ENCODE measurements at regions not wholly inside any gene's neighbourhood (a gene's known extent, or its start where the extent isn't known, plus 50 kb on each side); places are given as distances from the start of the nearest gene placed in this dataset.

DNA sequence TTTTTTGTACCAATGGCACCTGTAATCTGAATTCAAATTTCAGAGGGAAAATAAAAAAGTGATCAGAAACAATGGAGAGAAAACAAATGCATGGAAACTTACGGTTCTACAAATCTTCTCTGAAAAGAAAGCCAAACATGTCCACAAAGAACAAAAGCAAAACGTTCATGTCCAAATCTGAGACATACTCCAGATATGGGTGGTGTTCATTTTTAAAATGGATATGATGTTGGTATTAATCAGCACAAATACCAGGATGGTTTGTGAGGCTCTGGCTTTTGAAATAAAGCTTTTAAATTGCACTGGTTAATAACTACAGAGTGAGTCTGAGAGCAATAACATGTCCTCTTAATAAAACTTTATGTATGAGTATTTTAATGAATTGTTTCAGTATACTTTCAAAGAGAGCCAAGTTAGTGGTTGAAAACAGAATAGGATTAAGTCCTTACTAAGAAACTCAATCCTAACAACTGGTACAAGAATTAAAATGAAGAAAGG, 366.4 kb downstream of the INHBA start:
- TF ChIP-seq, protein P1, sequence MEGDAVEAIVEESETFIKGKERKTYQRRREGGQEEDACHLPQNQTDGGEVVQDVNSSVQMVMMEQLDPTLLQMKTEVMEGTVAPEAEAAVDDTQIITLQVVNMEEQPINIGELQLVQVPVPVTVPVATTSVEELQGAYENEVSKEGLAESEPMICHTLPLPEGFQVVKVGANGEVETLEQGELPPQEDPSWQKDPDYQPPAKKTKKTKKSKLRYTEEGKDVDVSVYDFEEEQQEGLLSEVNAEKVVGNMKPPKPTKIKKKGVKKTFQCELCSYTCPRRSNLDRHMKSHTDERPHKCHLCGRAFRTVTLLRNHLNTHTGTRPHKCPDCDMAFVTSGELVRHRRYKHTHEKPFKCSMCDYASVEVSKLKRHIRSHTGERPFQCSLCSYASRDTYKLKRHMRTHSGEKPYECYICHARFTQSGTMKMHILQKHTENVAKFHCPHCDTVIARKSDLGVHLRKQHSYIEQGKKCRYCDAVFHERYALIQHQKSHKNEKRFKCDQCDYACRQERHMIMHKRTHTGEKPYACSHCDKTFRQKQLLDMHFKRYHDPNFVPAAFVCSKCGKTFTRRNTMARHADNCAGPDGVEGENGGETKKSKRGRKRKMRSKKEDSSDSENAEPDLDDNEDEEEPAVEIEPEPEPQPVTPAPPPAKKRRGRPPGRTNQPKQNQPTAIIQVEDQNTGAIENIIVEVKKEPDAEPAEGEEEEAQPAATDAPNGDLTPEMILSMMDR (IDR thresholded peaks at IDR 0.05), result no peak
- TF ChIP-seq POLR2A (IDR thresholded peaks at IDR 0.05), result no peak
